ENCODE measurements at regions not wholly inside any gene's neighbourhood (a gene's known extent, or its start where the extent isn't known, plus 50 kb on each side); places are given as distances from the start of the nearest gene placed in this dataset.

DNA sequence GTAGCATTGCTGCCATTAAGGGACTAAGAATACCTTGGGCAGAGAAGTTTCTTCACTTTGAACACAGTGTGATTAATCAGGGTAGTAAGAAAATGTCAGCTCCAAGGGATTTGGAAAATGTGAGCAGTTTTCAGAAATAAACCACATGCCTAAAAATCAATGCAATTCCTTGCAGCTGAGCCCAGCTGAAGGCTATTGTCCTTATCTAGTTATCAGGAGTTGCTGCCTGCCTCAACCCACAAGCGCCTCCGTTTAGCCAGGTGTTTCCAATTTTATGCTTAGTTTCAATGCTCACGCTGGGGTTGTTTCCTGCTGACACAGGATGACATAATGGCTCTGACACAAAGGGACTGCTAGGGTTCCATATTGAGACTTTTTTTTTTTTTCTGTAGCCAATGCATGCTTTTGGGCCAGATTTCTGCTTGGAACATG, 132.3 kb upstream of the ANK3 start:
- intact Hi-C loops (cut with micrococcal nuclease) = no loop called here
- TF ChIP-seq, protein P1, sequence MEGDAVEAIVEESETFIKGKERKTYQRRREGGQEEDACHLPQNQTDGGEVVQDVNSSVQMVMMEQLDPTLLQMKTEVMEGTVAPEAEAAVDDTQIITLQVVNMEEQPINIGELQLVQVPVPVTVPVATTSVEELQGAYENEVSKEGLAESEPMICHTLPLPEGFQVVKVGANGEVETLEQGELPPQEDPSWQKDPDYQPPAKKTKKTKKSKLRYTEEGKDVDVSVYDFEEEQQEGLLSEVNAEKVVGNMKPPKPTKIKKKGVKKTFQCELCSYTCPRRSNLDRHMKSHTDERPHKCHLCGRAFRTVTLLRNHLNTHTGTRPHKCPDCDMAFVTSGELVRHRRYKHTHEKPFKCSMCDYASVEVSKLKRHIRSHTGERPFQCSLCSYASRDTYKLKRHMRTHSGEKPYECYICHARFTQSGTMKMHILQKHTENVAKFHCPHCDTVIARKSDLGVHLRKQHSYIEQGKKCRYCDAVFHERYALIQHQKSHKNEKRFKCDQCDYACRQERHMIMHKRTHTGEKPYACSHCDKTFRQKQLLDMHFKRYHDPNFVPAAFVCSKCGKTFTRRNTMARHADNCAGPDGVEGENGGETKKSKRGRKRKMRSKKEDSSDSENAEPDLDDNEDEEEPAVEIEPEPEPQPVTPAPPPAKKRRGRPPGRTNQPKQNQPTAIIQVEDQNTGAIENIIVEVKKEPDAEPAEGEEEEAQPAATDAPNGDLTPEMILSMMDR (IDR thresholded peaks at IDR 0.05; ENCODE audit: borderline replicate concordance) = no peak
- H3K4me3 ChIP-seq = no peak overlapping the region
- H3K9me3 ChIP-seq (replicated peaks) = no peaks in the 10 kb centered on the region
- H3K27me3 ChIP-seq (ENCODE audit: low read depth) = no peaks in the 10 kb centered on the region
- no peak for DNase-seq
- no peaks in the 10 kb centered on the region for H3K36me3 ChIP-seq
- H3K27ac ChIP-seq (replicated peaks) = no peak overlapping the region
- H3K4me1 ChIP-seq = peaks cover 7% of the 10 kb centered on the region

DNA sequence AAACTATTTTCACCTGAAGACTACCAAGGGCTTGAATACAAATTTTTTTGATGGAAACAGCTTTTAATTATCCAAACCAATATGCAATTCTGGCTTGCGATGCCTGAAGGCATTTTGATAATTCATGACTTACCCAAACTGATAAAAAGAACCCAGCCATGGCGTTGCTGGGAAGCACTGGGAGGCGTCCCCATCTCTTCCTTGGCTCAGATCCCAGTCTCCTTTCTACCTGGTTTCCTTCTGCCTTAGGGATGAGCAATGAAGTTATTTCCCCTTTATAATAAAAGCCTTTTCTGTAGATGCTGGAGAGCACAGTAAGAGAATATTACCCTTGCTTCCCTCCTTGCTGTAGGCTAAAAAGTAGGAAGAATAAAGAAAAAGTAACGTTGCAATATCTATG, 129.1 kb upstream of the ANK3 start:
- TF ChIP-seq, protein P1 (IDR thresholded peaks at IDR 0.05; ENCODE audit: borderline replicate concordance) = no peak
- no peaks in the 10 kb centered on the region for H3K27me3 ChIP-seq (ENCODE audit: low read depth)

DNA sequence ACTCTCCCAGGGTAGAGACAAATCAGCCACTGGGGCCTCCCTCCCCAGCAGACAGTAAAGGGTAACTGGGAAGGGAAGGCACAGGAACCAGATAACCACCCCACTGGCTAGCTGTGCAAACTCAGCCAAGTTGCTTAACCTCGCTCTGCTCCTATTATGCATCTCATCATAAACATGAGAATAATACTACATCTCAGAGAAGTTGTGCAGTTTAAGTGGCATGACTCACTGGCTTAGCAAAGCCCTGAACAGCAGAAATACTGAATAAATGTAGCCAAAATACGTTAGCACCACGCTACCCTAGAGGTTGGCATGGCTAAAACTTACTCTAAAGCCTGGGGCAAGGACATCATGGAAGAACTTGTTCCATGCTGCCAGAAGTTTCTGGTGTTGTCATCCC, 128.1 kb upstream of the ANK3 start:
- no peak for DNase-seq
- intact Hi-C loops (cut with micrococcal nuclease) = no loop called here
- TF ChIP-seq, protein P1 (IDR thresholded peaks at IDR 0.05; ENCODE audit: borderline replicate concordance) = no peak

More for the DNA sequence above, 129.1 kb upstream of the ANK3 start:
- Histone ChIP-seq H3K4me1 (peaks cover 14% of the 10 kb centered on the region), H3K27ac (replicated peaks) (no peak overlapping the region), H3K9me3 (replicated peaks) (no peaks in the 10 kb centered on the region), H3K36me3 (no peaks in the 10 kb centered on the region), H3K4me3 (no peak overlapping the region)
- intact Hi-C loops (cut with micrococcal nuclease) = no loop called here
- no peak for DNase-seq

DNA sequence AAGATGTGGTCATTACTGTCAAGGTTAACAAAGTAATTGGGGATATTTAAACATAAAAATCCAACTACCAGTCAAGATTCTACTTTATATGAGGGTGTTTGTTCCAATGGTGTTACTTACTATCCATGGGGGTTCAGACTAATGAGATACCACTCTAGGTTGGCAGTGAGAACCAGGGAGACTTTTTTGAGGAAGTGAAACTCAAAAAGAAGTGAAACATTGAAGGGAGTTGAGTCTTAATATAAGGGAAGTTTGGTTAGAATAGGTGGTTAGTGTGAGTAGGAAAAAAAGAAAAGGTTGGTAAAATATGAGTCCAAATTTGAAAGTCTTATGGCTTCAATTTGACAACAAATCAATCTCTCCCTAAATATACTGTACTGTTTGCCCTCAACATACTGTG, 123.6 kb upstream of the ANK3 start:
- TF ChIP-seq, protein P1 (IDR thresholded peaks at IDR 0.05; ENCODE audit: borderline replicate concordance) = no peak
- no peak overlapping the region for H3K4me3 ChIP-seq
- H3K36me3 ChIP-seq = no peaks in the 10 kb centered on the region
- intact Hi-C loops (cut with micrococcal nuclease) = no loop called here
- H3K9me3 ChIP-seq (replicated peaks) = no peaks in the 10 kb centered on the region
- H3K27me3 ChIP-seq (ENCODE audit: low read depth) = no peaks in the 10 kb centered on the region
- no peak for DNase-seq
- H3K4me1 ChIP-seq = peaks cover 19% of the 10 kb centered on the region
- H3K27ac ChIP-seq (replicated peaks) = no peak overlapping the region

More for the DNA sequence above, 128.1 kb upstream of the ANK3 start:
- Histone ChIP-seq H3K27ac (replicated peaks) (no peak overlapping the region), H3K9me3 (replicated peaks) (no peaks in the 10 kb centered on the region), H3K27me3 (ENCODE audit: low read depth) (no peaks in the 10 kb centered on the region), H3K4me3 (no peak overlapping the region), H3K36me3 (no peaks in the 10 kb centered on the region), H3K4me1 (peaks cover 14% of the 10 kb centered on the region)

DNA sequence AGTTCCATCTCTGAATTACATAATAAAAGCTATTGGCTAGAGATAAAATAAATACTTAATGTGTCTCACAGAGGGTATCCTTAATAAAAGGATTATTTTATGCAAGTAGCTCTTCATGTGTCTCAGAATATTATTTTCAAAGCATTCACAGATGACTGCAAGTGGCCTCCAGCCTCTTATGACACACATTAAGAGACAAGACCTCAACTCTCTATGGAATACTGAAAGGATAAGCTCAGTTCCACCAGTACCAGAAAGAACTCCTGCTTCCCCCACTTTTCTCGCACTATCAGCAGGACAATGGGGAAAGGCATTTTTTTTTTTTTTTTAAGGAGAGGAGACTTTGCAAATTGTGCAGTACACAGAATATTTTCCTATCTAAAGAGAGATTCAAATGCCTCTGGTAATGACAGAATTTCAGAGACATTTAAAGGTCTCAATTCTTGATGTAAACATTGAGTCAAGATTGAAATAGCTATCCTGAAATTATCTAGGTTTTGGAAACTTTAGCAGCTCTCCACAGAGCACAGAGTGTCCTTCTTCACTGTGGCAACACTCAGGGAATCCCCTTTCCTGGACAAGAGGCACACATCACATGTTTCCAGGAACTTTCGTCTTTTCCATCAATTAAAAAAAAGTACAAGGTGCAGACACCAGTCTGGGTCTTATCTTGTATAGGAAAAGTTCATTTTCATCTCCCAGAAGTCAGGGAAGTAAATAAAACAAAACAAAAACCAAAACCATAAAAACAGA, 122.0 kb upstream of the ANK3 start:
- TF ChIP-seq, protein P1 (IDR thresholded peaks at IDR 0.05; ENCODE audit: borderline replicate concordance) = no peak
- intact Hi-C loops (cut with micrococcal nuclease) = no loop called here

More for the DNA sequence above, 122.0 kb upstream of the ANK3 start:
- Histone ChIP-seq H3K36me3 (no peaks in the 10 kb centered on the region), H3K27ac (replicated peaks) (no peak overlapping the region), H3K4me3 (no peak overlapping the region), H3K9me3 (replicated peaks) (no peaks in the 10 kb centered on the region), H3K27me3 (ENCODE audit: low read depth) (no peaks in the 10 kb centered on the region), H3K4me1 (peaks cover 21% of the 10 kb centered on the region)
- no peak for DNase-seq
